RWPE1 (cell line): ENCODE measurements at regions not wholly inside any gene's neighbourhood (a gene's known extent, or its start where the extent isn't known, plus 50 kb on each side); places are given as distances from the start of the nearest gene placed in this dataset.

Source experiments
- CTCF ChIA-PET: fragments of 350-600 bp; sonication (Branson Sonifier 250); formaldehyde crosslinking; extraction: SDS; loops from one replicate; lab custom pipeline; 2021; lab: Yijun Ruan, JAX
- POLR2A ChIA-PET: fragments of 400-600 bp; formaldehyde crosslinking; extraction: SDS; loops from one replicate; lab custom pipeline; 2020; ENCODE audit warnings: antibody characterized with exemption; ENCODE audit not compliant: low non-redundant PET; lab: Yijun Ruan, JAX
- DNase-seq: peaks from one replicate; pipeline ENCODE4 v3.0.0; 2012; ENCODE audit warnings: low spot score
- H3K27ac ChIP-seq: fragments of 450-650 bp; 2 replicates; pipeline ENCODE4 v1.5.1; 2017
- TF ChIP-seq, protein P1 (sequence below): fragments of 450-650 bp; conservative IDR thresholded peaks from 2 replicates; pipeline ENCODE4 v1.5.1; 2017; ENCODE audit warnings: low read depth, mild to moderate bottlenecking

DNA sequence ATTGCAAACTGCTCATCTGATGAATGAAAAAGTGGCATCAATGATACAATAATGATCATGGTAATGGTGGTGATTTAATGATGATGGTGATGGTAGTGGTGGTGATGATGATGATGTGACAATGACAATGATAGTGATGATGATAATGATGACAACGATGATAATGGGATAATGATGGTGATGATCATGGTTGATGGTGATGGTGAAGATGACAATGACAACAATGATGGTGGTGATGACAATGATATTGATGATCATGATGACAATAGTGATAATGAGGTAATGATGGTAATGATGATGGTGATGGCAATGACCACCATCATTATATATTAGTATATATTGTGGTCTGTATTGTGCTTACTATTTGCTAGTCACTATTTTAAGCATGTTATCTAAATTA lies 474.3 kb downstream of the TBC1D22A start:
- no peak for DNase-seq
- ChIA-PET POLR2A (no interaction called here), CTCF (no interaction called here)
- TF ChIP-seq, protein P1, sequence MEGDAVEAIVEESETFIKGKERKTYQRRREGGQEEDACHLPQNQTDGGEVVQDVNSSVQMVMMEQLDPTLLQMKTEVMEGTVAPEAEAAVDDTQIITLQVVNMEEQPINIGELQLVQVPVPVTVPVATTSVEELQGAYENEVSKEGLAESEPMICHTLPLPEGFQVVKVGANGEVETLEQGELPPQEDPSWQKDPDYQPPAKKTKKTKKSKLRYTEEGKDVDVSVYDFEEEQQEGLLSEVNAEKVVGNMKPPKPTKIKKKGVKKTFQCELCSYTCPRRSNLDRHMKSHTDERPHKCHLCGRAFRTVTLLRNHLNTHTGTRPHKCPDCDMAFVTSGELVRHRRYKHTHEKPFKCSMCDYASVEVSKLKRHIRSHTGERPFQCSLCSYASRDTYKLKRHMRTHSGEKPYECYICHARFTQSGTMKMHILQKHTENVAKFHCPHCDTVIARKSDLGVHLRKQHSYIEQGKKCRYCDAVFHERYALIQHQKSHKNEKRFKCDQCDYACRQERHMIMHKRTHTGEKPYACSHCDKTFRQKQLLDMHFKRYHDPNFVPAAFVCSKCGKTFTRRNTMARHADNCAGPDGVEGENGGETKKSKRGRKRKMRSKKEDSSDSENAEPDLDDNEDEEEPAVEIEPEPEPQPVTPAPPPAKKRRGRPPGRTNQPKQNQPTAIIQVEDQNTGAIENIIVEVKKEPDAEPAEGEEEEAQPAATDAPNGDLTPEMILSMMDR, result no peak
- no peak overlapping the region for H3K27ac ChIP-seq

DNA sequence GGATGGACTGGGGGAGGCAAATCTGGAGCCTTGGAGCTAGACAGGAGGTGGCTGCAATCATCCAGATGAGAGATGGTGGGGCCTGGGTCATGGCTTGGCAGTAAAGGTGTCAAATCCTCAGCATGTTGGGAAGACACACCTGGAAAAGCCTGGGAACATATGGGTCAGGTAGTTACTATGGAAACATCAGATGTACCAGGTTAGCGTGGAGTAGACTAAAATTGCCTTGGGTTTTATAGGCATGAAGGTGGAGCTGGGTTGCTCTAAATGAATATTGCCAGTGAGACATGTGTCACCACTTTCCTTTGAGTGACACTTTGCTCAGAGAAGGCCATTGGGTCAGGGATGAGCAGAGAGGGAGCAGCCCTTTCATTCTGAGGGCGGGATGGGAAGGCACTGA lies 473.7 kb downstream of the TBC1D22A start:
- POLR2A ChIA-PET, result no interaction called here
- TF ChIP-seq, protein P1, result no peak
- CTCF ChIA-PET, result no interaction called here
- no peak for DNase-seq
- H3K27ac ChIP-seq, result no peak overlapping the region

DNA sequence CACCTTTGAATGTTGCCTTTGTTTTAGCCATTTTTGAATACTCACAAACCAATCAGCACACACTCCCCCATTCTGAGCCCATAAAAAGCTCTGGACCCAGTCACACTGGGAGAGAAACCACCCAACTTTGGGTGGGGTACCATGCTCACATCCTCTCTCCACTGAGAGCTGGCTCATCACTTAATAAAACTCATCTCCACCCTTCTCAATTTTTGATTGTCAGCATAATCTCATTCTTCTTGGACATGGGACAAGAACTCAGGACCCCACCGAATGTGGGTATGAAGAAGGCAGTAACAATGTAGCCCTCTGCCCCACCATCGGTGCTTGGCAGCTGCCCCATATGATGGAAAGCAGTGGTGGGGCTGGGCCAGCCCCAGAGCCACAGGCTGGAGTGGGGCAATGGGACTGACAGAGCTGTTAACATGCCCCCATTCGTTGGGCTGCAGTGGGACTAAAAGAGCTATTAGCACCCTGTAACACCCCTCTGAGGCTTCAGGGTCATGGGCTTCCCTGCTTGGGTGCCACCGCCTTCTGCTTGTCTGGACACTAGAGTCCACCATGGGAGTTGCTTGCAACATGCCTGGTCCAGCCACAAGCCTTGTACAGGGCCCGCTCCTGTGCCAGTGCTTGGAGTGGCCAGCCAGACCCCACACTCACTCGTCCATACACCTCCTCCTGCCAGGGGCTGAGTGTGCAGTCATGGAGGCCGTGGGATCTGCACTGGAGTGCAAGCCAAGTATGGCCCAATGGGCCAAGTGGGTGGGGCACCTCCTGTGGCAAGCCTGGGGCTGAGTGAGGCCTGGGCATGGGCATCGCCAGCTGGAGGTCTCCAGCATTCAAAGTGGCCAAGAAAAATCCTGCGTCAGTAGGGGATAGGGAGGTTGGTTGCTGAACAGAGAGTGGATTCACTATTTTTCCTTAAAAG lies 471.1 kb downstream of the TBC1D22A start:
- no peak overlapping the region for H3K27ac ChIP-seq
- CTCF ChIA-PET, result no interaction called here
- TF ChIP-seq, protein P1, result no peak
- POLR2A ChIA-PET, result no interaction called here
- DNase-seq, result no peak

DNA sequence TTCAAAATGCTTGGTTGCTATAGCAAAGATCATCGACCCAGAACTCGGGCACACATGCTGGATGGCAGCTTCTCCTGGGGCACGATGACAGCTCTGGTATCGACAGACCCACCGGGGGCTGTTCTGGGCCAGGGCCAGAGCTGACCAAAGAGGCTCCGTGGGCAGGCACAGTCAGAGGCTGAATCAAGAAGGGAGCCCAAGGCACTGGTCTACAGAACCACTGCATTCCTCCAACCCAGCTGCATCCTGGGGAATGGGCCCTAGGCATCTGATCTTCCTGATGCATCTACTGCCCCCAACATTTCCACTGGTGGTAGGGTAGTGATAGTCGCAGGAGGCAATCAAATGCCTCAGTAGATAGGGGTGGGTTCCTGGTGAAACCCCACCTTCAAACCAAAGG lies 470.3 kb downstream of the TBC1D22A start:
- H3K27ac ChIP-seq, result no peak overlapping the region
- ChIA-PET CTCF (no interaction called here), POLR2A (no interaction called here)
- TF ChIP-seq, protein P1, result no peak
- DNase-seq, result no peak

DNA sequence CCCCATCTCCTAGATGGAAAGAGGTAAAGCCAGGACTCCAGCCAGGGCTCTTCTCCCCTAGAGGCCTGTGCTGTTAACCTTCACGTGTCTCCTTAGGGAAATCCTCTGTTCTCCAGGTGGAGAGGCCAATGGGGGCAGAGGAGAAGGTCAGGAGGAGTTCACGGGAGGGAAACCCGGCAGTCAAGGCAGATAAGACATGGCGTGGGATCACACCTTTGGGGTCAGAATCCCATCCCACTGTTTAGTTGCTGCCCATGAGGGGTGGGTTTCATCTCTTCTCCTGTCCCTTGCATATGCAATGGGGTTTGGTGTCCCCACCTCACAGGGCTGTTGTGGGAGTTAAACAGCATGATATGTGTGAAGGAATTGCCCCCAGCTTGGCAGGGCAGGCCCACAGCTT lies 469.7 kb downstream of the TBC1D22A start:
- no peak for DNase-seq
- CTCF ChIA-PET, result no interaction called here
- POLR2A ChIA-PET, result no interaction called here
- TF ChIP-seq, protein P1, result no peak
- no peak overlapping the region for H3K27ac ChIP-seq

DNA sequence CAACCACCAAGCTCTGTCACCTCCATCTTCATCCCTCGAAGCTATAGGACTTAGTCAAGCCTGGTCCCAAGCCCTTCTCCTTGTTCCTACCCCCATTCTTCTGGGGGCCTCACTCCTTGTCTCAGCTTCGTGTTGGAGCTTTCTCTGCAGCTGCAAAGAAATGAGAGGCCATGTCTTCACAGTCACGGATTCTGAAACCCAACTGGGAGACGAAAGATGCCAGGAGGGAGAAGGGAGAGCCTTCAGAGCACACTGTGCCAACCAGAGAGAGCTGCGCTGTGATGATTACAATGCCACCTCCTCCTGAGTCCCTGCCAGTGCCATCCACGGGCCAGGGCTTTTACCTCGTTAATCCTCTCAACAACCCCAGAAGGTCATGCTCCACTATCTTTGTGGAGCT lies 469.3 kb downstream of the TBC1D22A start:
- TF ChIP-seq, protein P1, result no peak
- POLR2A ChIA-PET, result no interaction called here
- no peak overlapping the region for H3K27ac ChIP-seq
- CTCF ChIA-PET, result no interaction called here
- DNase-seq, result no peak
